ENCODE measurements at regions not wholly inside any gene's neighbourhood (a gene's known extent, or its start where the extent isn't known, plus 50 kb on each side); places are given as distances from the start of the nearest gene placed in this dataset.

DNA sequence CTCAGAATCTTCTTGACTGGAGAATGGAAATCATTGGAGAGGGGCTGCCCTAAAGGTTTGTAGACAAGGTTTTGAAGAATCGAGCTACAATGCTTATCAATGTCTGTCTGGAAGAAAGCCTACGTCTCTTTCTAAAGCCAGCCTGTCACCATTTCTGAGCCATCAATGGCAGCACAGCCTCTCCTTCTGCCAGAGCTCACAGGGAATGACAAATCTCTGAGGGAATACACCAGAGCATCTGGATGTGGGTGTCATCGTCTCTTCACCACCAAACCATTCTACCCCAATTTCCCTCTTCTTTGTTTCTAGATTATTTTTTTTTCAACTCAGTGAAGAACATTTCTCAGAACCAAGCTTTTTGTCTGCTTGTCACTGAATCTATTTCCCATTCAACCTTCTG lies 349.7 kb downstream of the EMP1 start (continued):
- TF ChIP-seq POLR2AphosphoS5 (IDR thresholded peaks at IDR 0.05; ENCODE audit: low read depth, low read length): no peak
- TF ChIP-seq, protein P1, sequence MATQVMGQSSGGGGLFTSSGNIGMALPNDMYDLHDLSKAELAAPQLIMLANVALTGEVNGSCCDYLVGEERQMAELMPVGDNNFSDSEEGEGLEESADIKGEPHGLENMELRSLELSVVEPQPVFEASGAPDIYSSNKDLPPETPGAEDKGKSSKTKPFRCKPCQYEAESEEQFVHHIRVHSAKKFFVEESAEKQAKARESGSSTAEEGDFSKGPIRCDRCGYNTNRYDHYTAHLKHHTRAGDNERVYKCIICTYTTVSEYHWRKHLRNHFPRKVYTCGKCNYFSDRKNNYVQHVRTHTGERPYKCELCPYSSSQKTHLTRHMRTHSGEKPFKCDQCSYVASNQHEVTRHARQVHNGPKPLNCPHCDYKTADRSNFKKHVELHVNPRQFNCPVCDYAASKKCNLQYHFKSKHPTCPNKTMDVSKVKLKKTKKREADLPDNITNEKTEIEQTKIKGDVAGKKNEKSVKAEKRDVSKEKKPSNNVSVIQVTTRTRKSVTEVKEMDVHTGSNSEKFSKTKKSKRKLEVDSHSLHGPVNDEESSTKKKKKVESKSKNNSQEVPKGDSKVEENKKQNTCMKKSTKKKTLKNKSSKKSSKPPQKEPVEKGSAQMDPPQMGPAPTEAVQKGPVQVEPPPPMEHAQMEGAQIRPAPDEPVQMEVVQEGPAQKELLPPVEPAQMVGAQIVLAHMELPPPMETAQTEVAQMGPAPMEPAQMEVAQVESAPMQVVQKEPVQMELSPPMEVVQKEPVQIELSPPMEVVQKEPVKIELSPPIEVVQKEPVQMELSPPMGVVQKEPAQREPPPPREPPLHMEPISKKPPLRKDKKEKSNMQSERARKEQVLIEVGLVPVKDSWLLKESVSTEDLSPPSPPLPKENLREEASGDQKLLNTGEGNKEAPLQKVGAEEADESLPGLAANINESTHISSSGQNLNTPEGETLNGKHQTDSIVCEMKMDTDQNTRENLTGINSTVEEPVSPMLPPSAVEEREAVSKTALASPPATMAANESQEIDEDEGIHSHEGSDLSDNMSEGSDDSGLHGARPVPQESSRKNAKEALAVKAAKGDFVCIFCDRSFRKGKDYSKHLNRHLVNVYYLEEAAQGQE (IDR thresholded peaks at IDR 0.05; ENCODE audit: low read depth): no peak

DNA sequence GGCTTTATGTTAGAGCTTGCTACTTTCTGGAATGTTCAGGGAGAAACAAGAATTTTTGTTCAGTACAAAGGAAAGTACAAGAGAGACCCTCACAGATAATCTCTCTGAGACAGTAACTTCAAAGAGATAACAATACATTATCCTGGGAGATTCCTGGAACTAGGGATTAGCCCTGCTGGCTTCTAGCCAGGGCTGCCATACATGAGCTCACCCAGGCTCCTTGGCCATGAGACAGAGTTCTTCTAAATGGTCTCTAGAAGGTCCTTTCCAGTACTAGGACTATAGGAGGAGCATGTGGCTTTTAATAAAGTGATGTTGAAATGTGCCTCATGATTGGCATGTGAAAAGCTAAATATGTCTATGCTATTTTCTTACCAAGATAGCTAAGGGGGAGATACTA lies 342.5 kb downstream of the EMP1 start:
- TSS peak; percentile 59 for BruUV-seq (replicated peaks)
- H2AFZ ChIP-seq (ENCODE audit: low read depth, low read length, poor library complexity, severe bottlenecking): no peak overlapping the region
- no peaks in the 10 kb centered on the region for H3K79me2 ChIP-seq (ENCODE audit: insufficient read depth, low read length)
- H3K4me3 ChIP-seq (replicated peaks in 1 of 2; ENCODE audit: low read depth in 1 of 2, low read length in 2 of 2): no peak overlapping the region
- H4K20me1 ChIP-seq (ENCODE audit: insufficient read depth): no peaks in the 10 kb centered on the region
- no peaks in the 10 kb centered on the region for H3K27me3 ChIP-seq (ENCODE audit: insufficient read depth, low read length)
- ChIA-PET POLR2A (interaction anchor here (1.9 kb wide), 1 partner anchor 14 kb away, joined by 5 read pairs; no protein-coding TSS in a partner anchor), RAD21 (ENCODE audit: low non-redundant PET in 1 of 2, low total read pairs in 2 of 2, uncharacterized antibody in 2 of 2, unreplicated experiment in 2 of 2) (no interaction called here), CTCF (interaction anchor here (0.9 kb wide), 1 partner anchor 261 kb away, joined by 3 read pairs; no protein-coding TSS in a partner anchor)
- peak overlapping the region; percentile 72; the same call in 1 of the 2 replicates for H3K27ac ChIP-seq (ENCODE audit: low read depth, low read length)
- H3K9me3 ChIP-seq (ENCODE audit: control insufficient read depth in 1 of 2, insufficient read depth in 1 of 2, low read depth in 1 of 2, low read length in 2 of 2): no peaks in the 10 kb centered on the region
- no peaks in the 10 kb centered on the region for H3K36me3 ChIP-seq (ENCODE audit: control insufficient read depth in 1 of 2, insufficient read depth in 2 of 2, low read length in 2 of 2)
- no peak overlapping the region for H3K9ac ChIP-seq (ENCODE audit: low read length)
- DNase-seq (ENCODE audit: low read depth, low spot score): no peak
- H3K9me2 ChIP-seq (ENCODE audit: insufficient read depth): no peaks in the 10 kb centered on the region
- H3K4me2 ChIP-seq (ENCODE audit: low read length): no peak overlapping the region
- intact Hi-C loops (cut with micrococcal nuclease): loop anchor here (5.0 kb wide), 1 partner anchor 177 kb away; no protein-coding TSS in a partner anchor
- ATAC-seq: no peak
- H3K4me1 ChIP-seq (ENCODE audit: control insufficient read depth in 1 of 2, insufficient read depth in 2 of 2, low read length in 2 of 2): peaks cover 36 to 46% of the 10 kb centered on the region in 2 experiments
- TF ChIP-seq, protein P2, sequence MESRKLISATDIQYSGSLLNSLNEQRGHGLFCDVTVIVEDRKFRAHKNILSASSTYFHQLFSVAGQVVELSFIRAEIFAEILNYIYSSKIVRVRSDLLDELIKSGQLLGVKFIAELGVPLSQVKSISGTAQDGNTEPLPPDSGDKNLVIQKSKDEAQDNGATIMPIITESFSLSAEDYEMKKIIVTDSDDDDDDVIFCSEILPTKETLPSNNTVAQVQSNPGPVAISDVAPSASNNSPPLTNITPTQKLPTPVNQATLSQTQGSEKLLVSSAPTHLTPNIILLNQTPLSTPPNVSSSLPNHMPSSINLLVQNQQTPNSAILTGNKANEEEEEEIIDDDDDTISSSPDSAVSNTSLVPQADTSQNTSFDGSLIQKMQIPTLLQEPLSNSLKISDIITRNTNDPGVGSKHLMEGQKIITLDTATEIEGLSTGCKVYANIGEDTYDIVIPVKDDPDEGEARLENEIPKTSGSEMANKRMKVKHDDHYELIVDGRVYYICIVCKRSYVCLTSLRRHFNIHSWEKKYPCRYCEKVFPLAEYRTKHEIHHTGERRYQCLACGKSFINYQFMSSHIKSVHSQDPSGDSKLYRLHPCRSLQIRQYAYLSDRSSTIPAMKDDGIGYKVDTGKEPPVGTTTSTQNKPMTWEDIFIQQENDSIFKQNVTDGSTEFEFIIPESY (IDR thresholded peaks at IDR 0.05; ENCODE audit: extremely low read depth, insufficient replicate concordance, low read length): no peak
- TF ChIP-seq POLR2AphosphoS5 (IDR thresholded peaks at IDR 0.05; ENCODE audit: low read depth, low read length): no peak
- TF ChIP-seq YY1 (IDR thresholded peaks at IDR 0.05; ENCODE audit: extremely low read depth, insufficient replicate concordance, low read depth, low read length): no peak
- no peak for TF ChIP-seq CTCF (IDR thresholded peaks at IDR 0.05 in 2 of 3, conservative IDR thresholded peaks at IDR 0.05 in 1 of 3; ENCODE audit: borderline replicate concordance in 1 of 3, insufficient read depth in 1 of 3, low read depth in 2 of 3, low read length in 2 of 3)
- TF ChIP-seq EZH2phosphoT487 (IDR thresholded peaks at IDR 0.05; ENCODE audit: borderline replicate concordance): no peak
- no peak for TF ChIP-seq CEBPB (IDR thresholded peaks at IDR 0.05; ENCODE audit: low read depth)
- TF ChIP-seq FOSL1 (IDR thresholded peaks at IDR 0.05; ENCODE audit: low read depth): no peak
- no peak for TF ChIP-seq ZFX (IDR thresholded peaks at IDR 0.05)
- no peak for TF ChIP-seq EZH2 (IDR thresholded peaks at IDR 0.05)
- TF ChIP-seq, protein P3, sequence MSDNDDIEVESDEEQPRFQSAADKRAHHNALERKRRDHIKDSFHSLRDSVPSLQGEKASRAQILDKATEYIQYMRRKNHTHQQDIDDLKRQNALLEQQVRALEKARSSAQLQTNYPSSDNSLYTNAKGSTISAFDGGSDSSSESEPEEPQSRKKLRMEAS (IDR thresholded peaks at IDR 0.05): no peak
- TF ChIP-seq EGR1 (IDR thresholded peaks at IDR 0.05; ENCODE audit: low read depth): no peak
- no peak for TF ChIP-seq ELF1 (IDR thresholded peaks at IDR 0.05; ENCODE audit: borderline replicate concordance, low read depth)

Data from HCT116 (cell line).